ENCODE measurements at regions not wholly inside any gene's neighbourhood (a gene's known extent, or its start where the extent isn't known, plus 50 kb on each side); places are given as distances from the start of the nearest gene placed in this dataset.

DNA sequence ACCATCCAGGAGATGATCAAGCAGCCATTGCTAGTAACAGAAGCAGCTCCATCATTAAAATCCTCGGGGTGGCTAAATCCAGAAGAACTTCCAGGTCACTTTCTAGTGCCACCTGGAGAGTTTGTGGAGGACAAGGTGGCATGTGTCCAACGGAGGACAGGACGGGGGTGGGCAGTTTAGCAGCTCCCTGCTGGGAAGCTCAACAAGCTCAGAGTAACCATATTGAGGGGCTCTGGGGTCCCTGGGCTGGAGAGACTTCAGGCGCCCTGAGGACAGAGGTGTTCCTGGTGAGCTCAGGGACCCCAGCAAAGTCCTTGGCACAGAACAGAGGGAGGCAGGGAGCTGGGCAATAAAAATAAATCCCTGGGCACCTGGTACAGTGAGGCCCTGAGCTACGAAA is 140.0 kb upstream of the FHL2 start:
- H3K27ac Mint-ChIP-seq = no peak overlapping the region
- no peak for DNase-seq
- no peak for TF ChIP-seq CTCF (conservative IDR thresholded peaks at IDR 0.05)
- H3K4me3 Mint-ChIP-seq = no peak overlapping the region
- no peaks in the 10 kb centered on the region for H3K36me3 Mint-ChIP-seq (ENCODE audit: low read depth)
- peaks cover 6% of the 10 kb centered on the region for H3K9me3 Mint-ChIP-seq
- no peak overlapping the region for H3K27ac ChIP-seq (ENCODE audit: low read depth, low read length)
- no peak overlapping the region for H3K9ac ChIP-seq (ENCODE audit: extremely low read depth, low read length, poor library complexity, severe bottlenecking)
- H3K27me3 ChIP-seq (ENCODE audit: control insufficient read depth, insufficient read depth, low read length, poor library complexity, severe bottlenecking) = no peaks in the 10 kb centered on the region
- H3K9me3 ChIP-seq (ENCODE audit: control insufficient read depth, low read length) = no peaks in the 10 kb centered on the region
- H3K4me1 Mint-ChIP-seq = peaks cover 2% of the 10 kb centered on the region
- WGBS, 2 experiments (ENCODE audit: insufficient coverage in 1 of 2, insufficient read length in 1 of 2) = 90 to 100% methylated on average over 5 of the region's 5 CpGs
- no peak overlapping the region for H3K4me3 ChIP-seq (ENCODE audit: low read length)
- H3K4me1 ChIP-seq (ENCODE audit: control insufficient read depth, insufficient read depth, low read length) = no peaks in the 10 kb centered on the region
- H3K27me3 Mint-ChIP-seq (ENCODE audit: insufficient read depth) = peaks cover 3% of the 10 kb centered on the region
- H3K36me3 ChIP-seq (ENCODE audit: control insufficient read depth, insufficient read depth, low read length) = no peaks in the 10 kb centered on the region

DNA sequence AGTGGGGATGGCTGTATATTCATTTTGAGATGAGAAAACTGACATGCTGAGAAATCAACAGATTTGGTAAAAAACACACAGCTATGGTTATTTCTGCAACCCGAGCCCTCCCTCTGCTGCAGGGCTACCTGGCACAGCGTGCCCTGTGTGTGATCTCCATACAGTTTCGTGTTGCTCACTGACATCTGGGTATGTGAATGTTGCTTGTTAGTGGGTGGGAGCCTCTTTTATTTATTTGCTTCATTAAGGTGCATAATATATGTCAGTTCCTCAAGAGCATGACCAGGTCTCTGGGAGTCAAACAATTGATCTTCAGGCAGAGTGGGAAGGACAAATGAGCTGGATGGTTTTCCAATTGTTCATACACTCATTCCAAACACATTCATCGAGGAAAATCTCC is 139.1 kb upstream of the FHL2 start:
- peaks cover 6% of the 10 kb centered on the region for H3K9me3 Mint-ChIP-seq
- no peak overlapping the region for H3K27ac Mint-ChIP-seq
- H3K27me3 Mint-ChIP-seq (ENCODE audit: insufficient read depth) = peaks cover 3% of the 10 kb centered on the region
- TF ChIP-seq CTCF (conservative IDR thresholded peaks at IDR 0.05) = no peak
- Histone ChIP-seq H3K9me3 (ENCODE audit: control insufficient read depth, low read length) (no peaks in the 10 kb centered on the region), H3K36me3 (ENCODE audit: control insufficient read depth, insufficient read depth, low read length) (no peaks in the 10 kb centered on the region), H3K9ac (ENCODE audit: extremely low read depth, low read length, poor library complexity, severe bottlenecking) (no peak overlapping the region), H3K4me3 (ENCODE audit: low read length) (no peak overlapping the region), H3K27ac (ENCODE audit: low read depth, low read length) (no peak overlapping the region), H3K4me1 (ENCODE audit: control insufficient read depth, insufficient read depth, low read length) (no peaks in the 10 kb centered on the region), H3K27me3 (ENCODE audit: control insufficient read depth, insufficient read depth, low read length, poor library complexity, severe bottlenecking) (no peaks in the 10 kb centered on the region)
- no peaks in the 10 kb centered on the region for H3K36me3 Mint-ChIP-seq (ENCODE audit: low read depth)
- H3K4me3 Mint-ChIP-seq = no peak overlapping the region
- WGBS, 2 experiments (ENCODE audit: insufficient coverage in 1 of 2, insufficient read length in 1 of 2) = 87% methylated on average over 4 of the region's 4 CpGs; no CpG with 5 or more reads in 1 of the 2 experiments
- DNase-seq = no peak
- peaks cover 2% of the 10 kb centered on the region for H3K4me1 Mint-ChIP-seq

- no peak overlapping the region for H3K4me3 Mint-ChIP-seq
- H3K27ac Mint-ChIP-seq = no peak overlapping the region
- H3K27ac ChIP-seq (ENCODE audit: low read depth, low read length) = no peak overlapping the region
- WGBS, 2 experiments (ENCODE audit: insufficient coverage in 1 of 2, insufficient read length in 1 of 2) = 89 to 96% methylated on average over 4 to 7 of the region's 7 CpGs
- no peaks in the 10 kb centered on the region for H3K27me3 ChIP-seq (ENCODE audit: control insufficient read depth, insufficient read depth, low read length, poor library complexity, severe bottlenecking)
- H3K36me3 Mint-ChIP-seq (ENCODE audit: low read depth) = no peaks in the 10 kb centered on the region
- H3K36me3 ChIP-seq (ENCODE audit: control insufficient read depth, insufficient read depth, low read length) = no peaks in the 10 kb centered on the region
- DNase-seq = no peak
- H3K4me1 Mint-ChIP-seq = peaks cover 2% of the 10 kb centered on the region
- no peak overlapping the region for H3K9ac ChIP-seq (ENCODE audit: extremely low read depth, low read length, poor library complexity, severe bottlenecking)
- peaks cover 3% of the 10 kb centered on the region for H3K27me3 Mint-ChIP-seq (ENCODE audit: insufficient read depth)
- H3K9me3 Mint-ChIP-seq = peaks cover 6% of the 10 kb centered on the region
- TF ChIP-seq CTCF (conservative IDR thresholded peaks at IDR 0.05) = no peak
- no peaks in the 10 kb centered on the region for H3K9me3 ChIP-seq (ENCODE audit: control insufficient read depth, low read length)
- H3K4me3 ChIP-seq (ENCODE audit: low read length) = no peak overlapping the region
- no peaks in the 10 kb centered on the region for H3K4me1 ChIP-seq (ENCODE audit: control insufficient read depth, insufficient read depth, low read length)
Measured at GRCh38 chr2:105537466-105537865, 138.6 kb upstream of the FHL2 start.

All from endodermal cell (in vitro differentiated cells).